ENCODE measurements at regions not wholly inside any gene's neighbourhood (a gene's known extent, or its start where the extent isn't known, plus 50 kb on each side); places are given as distances from the start of the nearest gene placed in this dataset.
"Not testable (repeated sequence)": the region's sequence is repeated elsewhere in the genome, so short reads cannot be mapped to it uniquely, and the experiment has no call there.

- no peak for DNase-seq (ENCODE audit: low read depth, low spot score)
These were observed 57.3 kb upstream of the PRSS12 start for GRCh38 chr4:118410138-118410537.

- no peak for DNase-seq (ENCODE audit: low read depth, low spot score)
These were observed 64.5 kb upstream of the PRSS12 start for GRCh38 chr4:118417325-118417724.

GRCh38 chr4:118417800-118418199 lies 65.0 kb upstream of the PRSS12 start:
- DNase-seq (ENCODE audit: low read depth, low spot score), result not testable (repeated sequence)

- not testable (repeated sequence) for DNase-seq (ENCODE audit: low read depth, low spot score)
These were observed 65.6 kb upstream of the PRSS12 start for GRCh38 chr4:118418396-118418795.

GRCh38 chr4:118419626-118420025 lies 66.8 kb upstream of the PRSS12 start:
- not testable (repeated sequence) for DNase-seq (ENCODE audit: low read depth, low spot score)

- DNase-seq (ENCODE audit: low read depth, low spot score), result not testable (repeated sequence)
These were observed 71.3 kb upstream of the PRSS12 start for GRCh38 chr4:118424062-118424461.

- DNase-seq (ENCODE audit: low read depth, low spot score), result not testable (repeated sequence)
These were observed 76.1 kb upstream of the PRSS12 start for GRCh38 chr4:118428881-118429280.

- DNase-seq (ENCODE audit: low read depth, low spot score), result not testable (repeated sequence)
These were observed 79.6 kb upstream of the PRSS12 start for GRCh38 chr4:118432359-118432758.

GRCh38 chr4:118433612-118434375 lies 81.0 kb upstream of the PRSS12 start:
- DNase-seq (ENCODE audit: low read depth, low spot score), result not testable (repeated sequence)

GRCh38 chr4:118435415-118435814 lies 82.6 kb upstream of the PRSS12 start:
- not testable (repeated sequence) for DNase-seq (ENCODE audit: low read depth, low spot score)

GRCh38 chr4:118442115-118442837 lies 89.5 kb upstream of the PRSS12 start:
- DNase-seq (ENCODE audit: low read depth, low spot score), result not testable (repeated sequence)

- DNase-seq (ENCODE audit: low read depth, low spot score), result not testable (repeated sequence)
These were observed 94.6 kb upstream of the PRSS12 start for GRCh38 chr4:118447397-118447796.

- not testable (repeated sequence) for DNase-seq (ENCODE audit: low read depth, low spot score)
These were observed 102.1 kb upstream of the PRSS12 start for GRCh38 chr4:118454857-118455256.

- not testable (repeated sequence) for DNase-seq (ENCODE audit: low read depth, low spot score)
These were observed 108.6 kb upstream of the PRSS12 start for GRCh38 chr4:118461435-118461834.

- not testable (repeated sequence) for DNase-seq (ENCODE audit: low read depth, low spot score)
These were observed 113.0 kb upstream of the PRSS12 start for GRCh38 chr4:118465831-118466230.

- DNase-seq (ENCODE audit: low read depth, low spot score), result not testable (repeated sequence)
These were observed 121.3 kb upstream of the PRSS12 start for GRCh38 chr4:118474001-118474626.

GRCh38 chr4:118474771-118475170 lies 122.0 kb upstream of the PRSS12 start:
- not testable (repeated sequence) for DNase-seq (ENCODE audit: low read depth, low spot score)

GRCh38 chr4:118475901-118476300 lies 123.1 kb upstream of the PRSS12 start:
- not testable (repeated sequence) for DNase-seq (ENCODE audit: low read depth, low spot score)

GRCh38 chr4:118477826-118478225 lies 125.0 kb upstream of the PRSS12 start:
- not testable (repeated sequence) for DNase-seq (ENCODE audit: low read depth, low spot score)

- DNase-seq (ENCODE audit: low read depth, low spot score), result not testable (repeated sequence)
These were observed 133.1 kb upstream of the PRSS12 start for GRCh38 chr4:118485801-118486314.

GRCh38 chr4:118492963-118493362 lies 140.2 kb upstream of the PRSS12 start:
- not testable (repeated sequence) for DNase-seq (ENCODE audit: low read depth, low spot score)

- DNase-seq (ENCODE audit: low read depth, low spot score), result not testable (repeated sequence)
These were observed 141.6 kb upstream of the PRSS12 start for GRCh38 chr4:118494437-118494836.

Measured in brain pericyte (primary cell).